GM12891 (cell line): ENCODE measurements at regions not wholly inside any gene's neighbourhood (a gene's known extent, or its start where the extent isn't known, plus 50 kb on each side); places are given as distances from the start of the nearest gene placed in this dataset.

ENCODE experiments used
- PAX5 ChIP-seq: IDR thresholded peaks from 2 replicates; pipeline ENCODE4 v1.6.1; 2011; ENCODE audit warnings: low read length, moderate library complexity, mild to moderate bottlenecking; ENCODE audit not compliant: insufficient read depth, severe bottlenecking
- POLR2A ChIP-seq: IDR thresholded peaks from 2 replicates; pipeline ENCODE4 v1.6.1; 2011; ENCODE audit warnings: low read depth, low read length, control low read depth
- POLR2AphosphoS5 ChIP-seq: IDR thresholded peaks from 2 replicates; pipeline ENCODE4 v1.6.1; 2011; ENCODE audit warnings: low read depth, low read length, control low read depth
- SPI1 ChIP-seq: IDR thresholded peaks from 2 replicates; pipeline ENCODE4 v1.6.1; 2011; ENCODE audit warnings: low read depth, low read length, control low read depth
- TAF1 ChIP-seq: IDR thresholded peaks from 2 replicates; pipeline ENCODE4 v1.6.1; 2011; ENCODE audit warnings: low read depth, low read length, control low read depth

DNA sequence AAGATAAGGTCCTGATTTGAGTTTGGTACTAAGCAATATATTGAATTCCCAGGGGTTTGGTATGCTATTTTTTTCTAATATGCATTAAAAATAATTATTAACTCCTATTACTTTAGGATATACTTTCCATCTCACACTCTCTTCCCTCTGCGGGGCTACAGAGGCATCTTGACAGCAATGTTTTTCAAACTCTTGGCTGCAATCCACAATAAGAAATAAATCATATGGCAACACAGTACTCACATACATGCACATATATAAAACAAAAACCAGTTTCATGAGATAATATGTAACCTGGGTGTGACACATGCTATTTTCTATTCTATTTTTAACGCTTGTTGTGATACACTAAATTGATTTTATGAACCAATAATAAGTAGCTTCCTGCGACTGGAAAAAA, 189.5 kb downstream of the UNC5CL start:
- TF ChIP-seq SPI1 (no peak), TAF1 (no peak), POLR2A (no peak), POLR2AphosphoS5 (no peak), PAX5 (no peak)
